ENCODE measurements at regions not wholly inside any gene's neighbourhood (a gene's known extent, or its start where the extent isn't known, plus 50 kb on each side); places are given as distances from the start of the nearest gene placed in this dataset.
"Not testable (repeated sequence)": the region's sequence is repeated elsewhere in the genome, so short reads cannot be mapped to it uniquely, and the experiment has no call there.

- DNase-seq = peak; percentile 98
Measured at GRCh38 chr7:28900311-28900710, 57.8 kb downstream of the TRIL start.

GRCh38 chr7:28893888-28894287 lies 64.2 kb downstream of the TRIL start:
- no peak for DNase-seq

- not testable (repeated sequence) for DNase-seq
Measured at GRCh38 chr7:28891876-28892234, 66.3 kb downstream of the TRIL start.

DNA sequence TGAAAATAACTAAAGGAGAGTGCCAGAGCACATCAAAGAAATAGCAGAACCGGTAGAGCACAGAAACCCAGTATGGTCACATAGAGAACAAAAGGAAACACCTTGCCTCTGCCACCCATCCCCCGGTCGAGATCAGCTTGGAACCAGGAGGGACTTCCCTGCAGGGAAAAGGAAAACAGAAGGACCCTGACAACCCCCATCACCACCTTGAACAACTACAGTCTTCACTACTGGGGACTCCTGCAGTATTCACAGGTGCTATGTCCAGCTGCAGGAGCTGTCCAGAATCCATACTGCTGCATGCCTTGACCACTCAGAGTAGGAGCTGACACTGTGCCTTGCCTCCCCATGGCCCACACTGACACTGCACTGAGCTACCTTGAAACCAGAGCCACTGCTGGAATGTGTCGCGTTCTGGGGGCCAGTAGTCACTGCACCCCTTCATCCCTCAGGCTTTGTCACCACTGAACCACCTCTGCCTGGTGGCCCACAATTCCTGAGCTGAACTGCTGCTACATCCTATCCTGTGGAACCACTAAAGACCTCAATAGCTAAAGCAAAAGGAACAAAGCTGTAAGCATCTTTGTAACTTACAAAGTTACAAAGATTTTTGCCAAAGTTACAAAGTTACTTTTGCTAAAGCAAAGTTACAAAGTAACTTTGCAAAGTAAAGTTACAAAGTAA lies 66.8 kb downstream of the TRIL start:
- DNase-seq = no peak

DNA sequence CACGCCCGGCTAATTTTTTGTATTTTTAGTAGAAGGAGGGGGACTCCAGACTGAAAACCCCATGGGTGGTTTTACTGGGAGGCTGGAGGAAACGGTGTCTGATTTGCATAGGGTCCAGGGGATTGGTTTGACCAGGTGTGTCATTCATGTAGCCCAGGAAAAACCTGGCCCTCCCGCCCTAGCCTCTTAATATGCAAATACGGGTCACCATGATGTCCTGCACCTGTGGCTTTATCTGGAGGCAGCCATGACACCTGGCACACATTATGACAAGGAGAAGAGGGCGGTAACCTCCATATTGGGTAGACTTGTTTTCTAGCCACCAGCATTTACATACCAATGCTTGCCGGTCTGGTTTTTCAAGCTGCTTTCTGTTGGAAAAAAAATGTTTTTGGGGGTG lies 68.0 kb downstream of the TRIL start:
- no peak for DNase-seq

GRCh38 chr7:28889290-28889689 lies 68.8 kb downstream of the TRIL start:
- DNase-seq = peak; percentile 58

- no peak for DNase-seq
Measured at GRCh38 chr7:28885771-28886170, 72.4 kb downstream of the TRIL start.

- DNase-seq = peak; percentile 12
Measured at GRCh38 chr7:28882869-28883470, 75.2 kb downstream of the TRIL start.

DNA sequence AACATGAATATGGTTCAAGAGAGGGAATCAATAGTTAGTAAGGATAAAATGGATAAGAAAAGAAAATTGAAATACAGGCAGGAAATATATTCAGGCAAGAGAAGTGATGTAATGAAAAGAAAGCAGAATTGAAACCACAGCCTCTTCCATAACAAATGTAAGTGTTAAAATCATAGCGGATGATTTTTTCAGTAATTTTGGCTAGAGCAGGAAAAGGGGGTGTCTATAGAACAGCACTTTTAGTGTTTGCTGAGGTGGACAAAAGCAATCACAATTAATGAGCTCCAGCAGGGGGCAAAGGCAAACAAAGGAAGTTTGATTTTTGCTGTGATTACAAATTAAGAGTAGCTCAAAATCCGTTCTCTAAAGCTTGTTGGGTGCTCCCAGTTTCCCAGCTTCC lies 79.0 kb downstream of the TRIL start:
- no peak for DNase-seq

DNA sequence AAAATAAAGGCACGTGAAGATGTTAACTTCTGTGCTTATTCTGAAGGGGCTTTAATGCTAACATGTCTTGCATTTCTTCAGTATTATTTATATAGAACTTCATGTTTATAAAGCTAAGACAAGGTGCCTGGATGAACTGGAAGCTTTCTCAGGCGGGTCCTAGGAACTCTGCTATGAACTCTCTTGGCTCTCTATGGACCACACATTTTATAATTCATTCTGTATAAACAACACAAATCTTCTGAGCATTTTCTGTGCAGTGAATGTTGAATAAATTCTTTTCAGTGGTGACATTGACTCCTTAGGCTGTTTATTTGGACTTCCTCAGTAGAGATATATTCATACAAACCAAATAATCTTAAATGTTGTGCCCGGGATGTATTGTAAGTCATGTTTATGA lies 79.6 kb downstream of the TRIL start:
- DNase-seq = no peak

Measured in NCI-H82 (cell line).